H9 (cell line): ENCODE measurements at regions not wholly inside any gene's neighbourhood (a gene's known extent, or its start where the extent isn't known, plus 50 kb on each side); places are given as distances from the start of the nearest gene placed in this dataset.

ENCODE experiments used
- DNase-seq: peaks from one replicate; pipeline ENCODE4 v3.0.0-alpha.2; 2017
- H2AFZ ChIP-seq: one replicate; pipeline ENCODE4 v1.6.1; 2013; ENCODE audit warnings: mild to moderate bottlenecking, low read length, control low read depth, moderate library complexity
- H2AK5ac ChIP-seq: 2 replicates; pipeline ENCODE4 v1.6.1; 2013; ENCODE audit warnings: low read length, control low read depth, mixed read lengths; ENCODE audit not compliant: insufficient read length
- H2BK120ac ChIP-seq: one replicate; pipeline ENCODE4 v1.6.1; 2013; ENCODE audit warnings: low read depth, mild to moderate bottlenecking, low read length, control low read depth, inconsistent platforms; ENCODE audit not compliant: poor library complexity, severe bottlenecking
- H2BK12ac ChIP-seq: 2 replicates; pipeline ENCODE4 v1.6.1; 2013; ENCODE audit warnings: low read length, control low read depth, mixed read lengths, low read depth; ENCODE audit not compliant: insufficient read length
- H2BK15ac ChIP-seq: 2 replicates; pipeline ENCODE4 v1.6.1; 2013; ENCODE audit warnings: low read depth, low read length, control low read depth
- H2BK20ac ChIP-seq: one replicate; pipeline ENCODE4 v1.6.1; 2013; ENCODE audit warnings: low read depth, mild to moderate bottlenecking, low read length, control low read depth, inconsistent platforms; ENCODE audit not compliant: poor library complexity, severe bottlenecking
- H2BK5ac ChIP-seq: 2 replicates; pipeline ENCODE4 v1.6.1; 2013; ENCODE audit warnings: low read length, control low read depth, mixed read lengths; ENCODE audit not compliant: insufficient read length
- H3K14ac ChIP-seq: 2 replicates; pipeline ENCODE4 v1.6.1; 2013; ENCODE audit warnings: low read length, control low read depth; ENCODE audit not compliant: insufficient read depth
- H3K18ac ChIP-seq: 2 replicates; pipeline ENCODE4 v1.6.1; 2013; ENCODE audit warnings: low read depth, mild to moderate bottlenecking, mixed read lengths, low read length, control low read depth; ENCODE audit not compliant: insufficient read length
- H3K23ac ChIP-seq: 2 replicates; pipeline ENCODE4 v1.6.1; 2013; ENCODE audit warnings: low read length, control low read depth, mixed read lengths, low read depth; ENCODE audit not compliant: insufficient read length
- H3K23me2 ChIP-seq: 2 replicates; pipeline ENCODE4 v1.6.1; 2013; ENCODE audit warnings: low read depth, mild to moderate bottlenecking, mixed read lengths, low read length, control low read depth; ENCODE audit not compliant: insufficient read length, poor library complexity, severe bottlenecking
- H3K27ac ChIP-seq: 2 replicates; pipeline ENCODE4 v1.5.1; 2013; ENCODE audit warnings: low read length, control low read depth, mixed read lengths, low read depth; ENCODE audit not compliant: insufficient read length
- H3K27me3 ChIP-seq: 2 replicates; pipeline ENCODE4 v1.6.1; 2013; ENCODE audit warnings: low read length, control low read depth, inconsistent platforms; ENCODE audit not compliant: insufficient read depth
- H3K4ac ChIP-seq: 2 replicates; pipeline ENCODE4 v1.6.1; 2013; ENCODE audit warnings: low read depth, mild to moderate bottlenecking, control low read depth, inconsistent platforms, low read length, moderate library complexity
- H3K4me1 ChIP-seq: 2 replicates; pipeline ENCODE4 v1.6.1; 2013; ENCODE audit warnings: low read length, control low read depth, inconsistent platforms; ENCODE audit not compliant: insufficient read depth
- H3K4me2 ChIP-seq: 2 replicates; pipeline ENCODE4 v1.6.1; 2013; ENCODE audit warnings: low read length, control low read depth, mixed read lengths; ENCODE audit not compliant: insufficient read length, insufficient read depth
- H3K56ac ChIP-seq: 2 replicates; pipeline ENCODE4 v1.6.1; 2013; ENCODE audit warnings: low read depth, mild to moderate bottlenecking, mixed read lengths, low read length, control low read depth; ENCODE audit not compliant: insufficient read length
- H3K79me1 ChIP-seq: 2 replicates; pipeline ENCODE4 v1.6.1; 2013; ENCODE audit warnings: low read depth, mild to moderate bottlenecking, moderate library complexity, low read length, control low read depth, inconsistent platforms; ENCODE audit not compliant: insufficient read depth, poor library complexity, severe bottlenecking
- H3K79me2 ChIP-seq: 2 replicates; pipeline ENCODE4 v1.6.1; 2013; ENCODE audit warnings: low read length, control low read depth, inconsistent platforms; ENCODE audit not compliant: insufficient read depth
- H3K9ac ChIP-seq: 2 replicates; pipeline ENCODE4 v1.6.1; 2013; ENCODE audit warnings: low read length, control low read depth, mixed read lengths; ENCODE audit not compliant: insufficient read length; ENCODE audit errors: extremely low read depth
- H3K9me3 ChIP-seq: one replicate; pipeline ENCODE4 v1.6.1; 2013; ENCODE audit warnings: low read depth, low read length, inconsistent platforms; ENCODE audit not compliant: control insufficient read depth
- H3T11ph ChIP-seq: one replicate; pipeline ENCODE4 v1.6.1; 2013; ENCODE audit warnings: mild to moderate bottlenecking, low read length, control low read depth, inconsistent platforms
- H4K20me1 ChIP-seq: one replicate; pipeline ENCODE4 v1.6.1; 2013; ENCODE audit not compliant: control insufficient read depth, insufficient read length, insufficient read depth
- H4K5ac ChIP-seq: 2 replicates; pipeline ENCODE4 v1.6.1; 2013; ENCODE audit warnings: low read depth, mild to moderate bottlenecking, mixed read lengths, low read length, control low read depth; ENCODE audit not compliant: insufficient read length
- H4K8ac ChIP-seq: replicated peaks from 2 replicates; pipeline ENCODE4 v1.6.1; 2013; ENCODE audit warnings: low read length, control low read depth, mixed read lengths, low read depth; ENCODE audit not compliant: insufficient read length
- H4K91ac ChIP-seq: 2 replicates; pipeline ENCODE4 v1.6.1; 2013; ENCODE audit warnings: low read depth, mild to moderate bottlenecking, moderate library complexity, mixed read lengths, low read length, control low read depth; ENCODE audit not compliant: insufficient read length
- H3K27ac Mint-ChIP-seq, 3 experiments: 2 replicates in 2 of 3; 3 replicates in 1 of 3; pipeline ENCODE4 v1.8.0; 2020 to 2021; ENCODE audit warnings: mixed read lengths in 3 of 3, mild to moderate bottlenecking in 1 of 3, moderate library complexity in 1 of 3
- H3K27me3 Mint-ChIP-seq: 2 replicates; pipeline ENCODE4 v1.8.0; 2021; ENCODE audit warnings: low read depth, mild to moderate bottlenecking, moderate library complexity, mixed read lengths
- H3K36me3 Mint-ChIP-seq, 3 experiments: 2 replicates in 2 of 3; 3 replicates in 1 of 3; pipeline ENCODE4 v1.8.0; 2020 to 2021; ENCODE audit warnings: low read depth in 3 of 3, mixed read lengths in 3 of 3; ENCODE audit not compliant: insufficient read depth in 1 of 3
- H3K4me1 Mint-ChIP-seq, 2 experiments: 2 replicates each; pipeline ENCODE4 v1.8.0; 2020; ENCODE audit warnings: mixed read lengths in 2 of 2
- H3K4me3 Mint-ChIP-seq, 2 experiments: 2 replicates in 1 of 2; 3 replicates in 1 of 2; pipeline ENCODE4 v1.8.0; 2020 to 2021; ENCODE audit warnings: mild to moderate bottlenecking in 2 of 2, mixed read lengths in 2 of 2, moderate library complexity in 1 of 2
- H3K9me3 Mint-ChIP-seq, 2 experiments: 2 replicates in 1 of 2; 3 replicates in 1 of 2; pipeline ENCODE4 v1.8.0; 2020; ENCODE audit warnings: mild to moderate bottlenecking in 2 of 2, mixed read lengths in 2 of 2, moderate library complexity in 1 of 2
- CTCF ChIP-seq: fragments of 200-600 bp; sonication (generic); conservative IDR thresholded peaks from 3 replicates; pipeline ENCODE4 v1.8.0; 2021; ENCODE audit warnings: antibody characterized with exemption, mild to moderate bottlenecking
- WGBS: extraction: QIAGEN DNeasy Blood & Tissue Kit; methylation state at CpG from one replicate; pipeline ENCODE4 v1.1.7; 2013; ENCODE audit warnings: missing lambda C conversion rate, low lambda C conversion rate, mixed read lengths; ENCODE audit not compliant: insufficient read length; ENCODE audit errors: extremely low coverage; 5-methylcytosine and 5-hydroxymethylcytosine counted together

- no peak overlapping the region for H3K4ac ChIP-seq
- H3K9ac ChIP-seq = no peak overlapping the region
- H4K20me1 ChIP-seq = no peaks in the 10 kb centered on the region
- H4K91ac ChIP-seq = no peak overlapping the region
- H2BK15ac ChIP-seq = no peak overlapping the region
- DNase-seq = no peak
- H3K27me3 Mint-ChIP-seq = no peaks in the 10 kb centered on the region; the same call in none of the 2 replicates
- no peaks in the 10 kb centered on the region for H3K4me1 ChIP-seq
- no peak overlapping the region for H3K4me3 Mint-ChIP-seq
- H3K4me2 ChIP-seq = no peak overlapping the region
- no peak overlapping the region for H3K14ac ChIP-seq
- H3K18ac ChIP-seq = no peak overlapping the region
- no CpG with 5 or more reads among the region's 6 CpGs for WGBS
- H2BK5ac ChIP-seq = no peak overlapping the region
- no peaks in the 10 kb centered on the region for H3K27me3 ChIP-seq
- H3K27ac ChIP-seq = no peak overlapping the region
- H3K9me3 Mint-ChIP-seq = no peaks in the 10 kb centered on the region
- H3T11ph ChIP-seq = no peak overlapping the region
- H3K23ac ChIP-seq = no peak overlapping the region
- no peaks in the 10 kb centered on the region for H3K9me3 ChIP-seq
- no peak overlapping the region for H4K5ac ChIP-seq
- TF ChIP-seq CTCF = no peak
- H3K23me2 ChIP-seq = no peaks in the 10 kb centered on the region
- H2BK12ac ChIP-seq = no peak overlapping the region
- H3K36me3 Mint-ChIP-seq = no peaks in the 10 kb centered on the region
- H2AK5ac ChIP-seq = no peak overlapping the region
- no peak overlapping the region for H2BK20ac ChIP-seq
- no peaks in the 10 kb centered on the region for H3K79me1 ChIP-seq
- H3K56ac ChIP-seq = no peak overlapping the region
- no peaks in the 10 kb centered on the region for H3K4me1 Mint-ChIP-seq
- no peak overlapping the region for H3K27ac Mint-ChIP-seq
- H3K79me2 ChIP-seq = no peaks in the 10 kb centered on the region
- no peak overlapping the region for H2BK120ac ChIP-seq
- H2AFZ ChIP-seq = no peak overlapping the region
- H4K8ac ChIP-seq = no peak overlapping the region
Measured at GRCh38 chr3:59555593-59556315, 505.9 kb upstream of the CFAP20DC start.
